HG03280 (cell line): ENCODE measurements at regions not wholly inside any gene's neighbourhood (a gene's known extent, or its start where the extent isn't known, plus 50 kb on each side); places are given as distances from the start of the nearest gene placed in this dataset.
"Not testable (repeated sequence)": the region's sequence is repeated elsewhere in the genome, so short reads cannot be mapped to it uniquely, and the experiment has no call there.

Experiments
- ATAC-seq: cut with Tn5 transposase; IDR thresholded peaks from one replicate; pipeline ENCODE4 v1.9.1; 2021; ENCODE audit warnings: mild to moderate bottlenecking, moderate library complexity; ENCODE audit not compliant: unreplicated experiment

- ATAC-seq: no peak
Measured at GRCh38 chr9:102518324-102518723, 476.8 kb upstream of the CYLC2 start.

- ATAC-seq: no peak
Measured at GRCh38 chr9:102514541-102514940, 480.6 kb upstream of the CYLC2 start.

- ATAC-seq: peak; percentile 71
Measured at GRCh38 chr9:102507044-102507687, 488.0 kb upstream of the CYLC2 start.

- ATAC-seq: no peak
Measured at GRCh38 chr9:102506406-102506805, 488.7 kb upstream of the CYLC2 start.

- ATAC-seq: peak; percentile 55
Measured at GRCh38 chr9:102499468-102499867, 495.7 kb upstream of the CYLC2 start.

- no peak for ATAC-seq
Measured at GRCh38 chr9:102497709-102498108, 497.4 kb upstream of the CYLC2 start.

- not testable (repeated sequence) for ATAC-seq
Measured at GRCh38 chr9:102486976-102487375, 508.2 kb upstream of the CYLC2 start.

- no peak for ATAC-seq
Measured at GRCh38 chr9:102483651-102484050, 511.5 kb upstream of the CYLC2 start.

GRCh38 chr9:102482776-102483175 lies 512.4 kb upstream of the CYLC2 start:
- ATAC-seq: no peak

- ATAC-seq: no peak
Measured at GRCh38 chr9:102479191-102479590, 515.9 kb upstream of the CYLC2 start.

GRCh38 chr9:102474357-102474756 lies 520.8 kb upstream of the CYLC2 start:
- ATAC-seq: no peak

GRCh38 chr9:102469430-102469829 lies 525.7 kb upstream of the CYLC2 start:
- not testable (repeated sequence) for ATAC-seq

GRCh38 chr9:102461156-102461819 lies 533.8 kb upstream of the CYLC2 start:
- no peak for ATAC-seq

GRCh38 chr9:102459828-102460227 lies 535.3 kb upstream of the CYLC2 start:
- ATAC-seq: no peak

GRCh38 chr9:102456562-102456961 lies 538.6 kb upstream of the CYLC2 start:
- ATAC-seq: no peak

GRCh38 chr9:102445906-102446305 lies 549.2 kb upstream of the CYLC2 start:
- no peak for ATAC-seq

- peak; percentile 53 for ATAC-seq
Measured at GRCh38 chr9:102445181-102445747, 549.9 kb upstream of the CYLC2 start.

- no peak for ATAC-seq
Measured at GRCh38 chr9:102439583-102439982, 555.5 kb upstream of the CYLC2 start.

GRCh38 chr9:102436599-102436998 lies 558.5 kb upstream of the CYLC2 start:
- ATAC-seq: not testable (repeated sequence)

GRCh38 chr9:102435427-102435826 lies 559.7 kb upstream of the CYLC2 start:
- ATAC-seq: no peak

- no peak for ATAC-seq
Measured at GRCh38 chr9:102434545-102434944, 560.6 kb upstream of the CYLC2 start.

- no peak for ATAC-seq
Measured at GRCh38 chr9:102428305-102428704, 566.8 kb upstream of the CYLC2 start.
